Skin epidermis (tissue), 12 donors: ENCODE measurements at regions not wholly inside any gene's neighbourhood (a gene's known extent, or its start where the extent isn't known, plus 50 kb on each side); places are given as distances from the start of the nearest gene placed in this dataset.
A peak's percentile ranks its signal among the peaks of the same experiment; 100 is the strongest.

ENCODE experiments used
- H3K27ac ChIP-seq, 21 experiments: fragments of 200-600 bp; sonication (generic) in 11 of 21; one replicate each; pipeline ENCODE4 v1.5.0; 2020; ENCODE audit warnings: mild to moderate bottlenecking in 3 of 21, inconsistent platforms in 2 of 21, moderate library complexity in 2 of 21
- H3K4me3 ChIP-seq, 7 experiments: fragments of 200-600 bp; sonication (generic) in 2 of 7; one replicate each; pipeline ENCODE4 v1.5.0; 2020; ENCODE audit warnings: inconsistent platforms in 2 of 7, mild to moderate bottlenecking in 2 of 7, moderate library complexity in 1 of 7

GRCh38 chr13:40398065-40398464 lies 268.4 kb downstream of the FOXO1 start:
- Histone ChIP-seq H3K27ac (no peak overlapping the region), H3K4me3 (no peak overlapping the region)

GRCh38 chr13:40399756-40400155 lies 266.7 kb downstream of the FOXO1 start:
- H3K4me3 ChIP-seq, result no peak overlapping the region
- H3K27ac ChIP-seq, result no peak overlapping the region

GRCh38 chr13:40401911-40402776 lies 264.3 kb downstream of the FOXO1 start:
- peak overlapping the region in 16 of 21 experiments; percentile 2 to 81 (median 54) for H3K27ac ChIP-seq
- H3K4me3 ChIP-seq, result no peak overlapping the region

- H3K27ac ChIP-seq, result peak overlapping the region in 11 of 21 experiments; percentile 5 to 76 (median 40)
- H3K4me3 ChIP-seq, result no peak overlapping the region
Measured at GRCh38 chr13:40402931-40403431, 263.5 kb downstream of the FOXO1 start.

GRCh38 chr13:40403509-40404241 lies 262.8 kb downstream of the FOXO1 start:
- H3K4me3 ChIP-seq, result no peak overlapping the region
- H3K27ac ChIP-seq, result peak overlapping the region in 8 of 21 experiments; percentile 1 to 76 (median 44)

- Histone ChIP-seq H3K27ac (no peak overlapping the region), H3K4me3 (no peak overlapping the region)
Measured at GRCh38 chr13:40404407-40404806, 262.0 kb downstream of the FOXO1 start.

- Histone ChIP-seq H3K4me3 (no peak overlapping the region), H3K27ac (no peak overlapping the region)
Measured at GRCh38 chr13:40404967-40405716, 261.3 kb downstream of the FOXO1 start.

- no peak overlapping the region for H3K4me3 ChIP-seq
- peak overlapping the region in 2 of 21 experiments; percentile 18 to 34 for H3K27ac ChIP-seq
Measured at GRCh38 chr13:40406405-40407120, 259.9 kb downstream of the FOXO1 start.

- Histone ChIP-seq H3K4me3 (no peak overlapping the region), H3K27ac (no peak overlapping the region)
Measured at GRCh38 chr13:40407567-40407966, 258.9 kb downstream of the FOXO1 start.

- Histone ChIP-seq H3K4me3 (no peak overlapping the region), H3K27ac (no peak overlapping the region)
Measured at GRCh38 chr13:40408602-40409001, 257.8 kb downstream of the FOXO1 start.

GRCh38 chr13:40409278-40409677 lies 257.2 kb downstream of the FOXO1 start:
- no peak overlapping the region for H3K27ac ChIP-seq

GRCh38 chr13:40410315-40410714 lies 256.1 kb downstream of the FOXO1 start:
- Histone ChIP-seq H3K4me3 (no peak overlapping the region), H3K27ac (no peak overlapping the region)

More at GRCh38 chr13:40409278-40409677, 257.2 kb downstream of the FOXO1 start:
- no peak overlapping the region for H3K4me3 ChIP-seq

GRCh38 chr13:40420160-40420740 lies 246.2 kb downstream of the FOXO1 start:
- Histone ChIP-seq H3K27ac (no peak overlapping the region), H3K4me3 (no peak overlapping the region)

GRCh38 chr13:40422588-40423235 lies 243.7 kb downstream of the FOXO1 start:
- H3K27ac ChIP-seq, result no peak overlapping the region

GRCh38 chr13:40428354-40428753 lies 238.1 kb downstream of the FOXO1 start:
- Histone ChIP-seq H3K27ac (no peak overlapping the region), H3K4me3 (no peak overlapping the region)

More at GRCh38 chr13:40422588-40423235, 243.7 kb downstream of the FOXO1 start:
- H3K4me3 ChIP-seq, result no peak overlapping the region

GRCh38 chr13:40429706-40430545 lies 236.5 kb downstream of the FOXO1 start:
- H3K27ac ChIP-seq, result no peak overlapping the region

More at GRCh38 chr13:40429706-40430545, 236.5 kb downstream of the FOXO1 start:
- H3K4me3 ChIP-seq, result no peak overlapping the region
